K562 (cell line): ENCODE measurements at regions not wholly inside any gene's neighbourhood (a gene's known extent, or its start where the extent isn't known, plus 50 kb on each side); places are given as distances from the start of the nearest gene placed in this dataset.

ENCODE experiments used
- ATAC-seq: fragments of 200-7000 bp; cut with Tn5 transposase; 3 replicates; pipeline ENCODE4 v1.9.1; 2020; ENCODE audit warnings: moderate library complexity
- BruUV-seq: library from RNA; stranded (reverse); fragments of 400-500 nt; replicated peaks from 2 replicates; lab custom pipeline; 2021; lab: Mats Ljungman, UMichigan
- CTCF ChIA-PET: fragments of 300-600 bp; formaldehyde crosslinking; extraction: SDS; loops from one replicate; lab custom pipeline; 2021; ENCODE audit warnings: low intra/inter-chr PET ratio; lab: Yijun Ruan, JAX
- POLR2A ChIA-PET: fragments of 300-600, 350-650 bp; sonication (Branson Sonifier 250); formaldehyde crosslinking; extraction: SDS; loops from one replicate; lab custom pipeline; 2021; ENCODE audit warnings: antibody characterized with exemption, inconsistent platforms; lab: Yijun Ruan, JAX
- DNase-seq, 4 experiments: peaks; one replicate each; pipeline versions ENCODE4 v3.0.0 to v3.0.0-alpha.2; 2011 to 2018; ENCODE audit warnings: low spot score in 3 of 4, mixed read lengths in 3 of 4; ENCODE audit errors: extremely low read depth in 1 of 4
- FAIRE-seq: peaks from 2 replicates; lab custom pipeline; 2011; peaks lifted over from hg19 to GRCh38; lab: Jason Lieb, UNC
- H2AFZ ChIP-seq: 2 replicates; pipeline ENCODE4 v1.6.0; 2011; ENCODE audit warnings: low read depth, low read length, control low read depth, inconsistent platforms
- H3K27ac ChIP-seq: fragments of 200-600 bp; 3 replicates; pipeline ENCODE4 v1.8.0; 2011; ENCODE audit warnings: low read depth, mild to moderate bottlenecking, control low read depth, inconsistent platforms, low read length, moderate library complexity, mixed read lengths; ENCODE audit errors: extremely low read depth
- H3K27me3 ChIP-seq, 2 experiments: fragments of 300-600 bp in 1 of 2; 2 replicates in 1 of 2; 3 replicates in 1 of 2; pipeline versions ENCODE4 v1.6.0 to v1.8.0; 2011; ENCODE audit warnings: inconsistent platforms in 2 of 2, low read length in 2 of 2, mild to moderate bottlenecking in 1 of 2, mixed read lengths in 1 of 2, moderate library complexity in 1 of 2; ENCODE audit not compliant: control insufficient read depth in 2 of 2, insufficient read depth in 2 of 2
- H3K36me3 ChIP-seq: fragments of 300-600 bp; 3 replicates; pipeline ENCODE4 v1.8.0; 2011; ENCODE audit warnings: mild to moderate bottlenecking, low read length, inconsistent platforms; ENCODE audit not compliant: control insufficient read depth, insufficient read depth
- H3K4me1 ChIP-seq, 2 experiments: fragments of 200-600 bp in 1 of 2; replicated peaks in 1 of 2; 2 replicates in 1 of 2; 3 replicates in 1 of 2; pipeline versions ENCODE4 v1.5.1 to v1.8.0; 2011; ENCODE audit warnings: inconsistent platforms in 2 of 2, low read length in 2 of 2, mild to moderate bottlenecking in 1 of 2, mixed read lengths in 1 of 2, moderate library complexity in 1 of 2; ENCODE audit not compliant: control insufficient read depth in 2 of 2, insufficient read depth in 2 of 2
- H3K4me2 ChIP-seq: 2 replicates; pipeline ENCODE4 v1.6.1; 2011; ENCODE audit warnings: low read length, control low read depth, inconsistent platforms, mixed read lengths; ENCODE audit not compliant: insufficient read depth
- H3K4me3 ChIP-seq: fragments of 200-600 bp; sonication (generic), shearing (Covaris generic); 2 replicates; pipeline ENCODE4 v1.5.1; 2016; ENCODE audit warnings: control low read depth, inconsistent platforms
- H3K79me2 ChIP-seq: fragments of 200-600 bp; 3 replicates; pipeline ENCODE4 v1.8.0; 2011; ENCODE audit warnings: low read length, inconsistent platforms; ENCODE audit not compliant: control insufficient read depth, insufficient read depth
- H3K9ac ChIP-seq, 2 experiments: 2 replicates each; pipeline versions ENCODE4 v1.6.0 to v1.6.1; 2011; ENCODE audit warnings: low read depth in 2 of 2, low read length in 2 of 2, control low read depth in 1 of 2, inconsistent platforms in 1 of 2, mild to moderate bottlenecking in 1 of 2, mixed read lengths in 1 of 2; ENCODE audit not compliant: insufficient read depth in 1 of 2
- H3K9me1 ChIP-seq: one replicate; pipeline ENCODE4 v1.6.0; 2011; ENCODE audit warnings: inconsistent platforms, mild to moderate bottlenecking, low read length, moderate library complexity; ENCODE audit not compliant: control insufficient read depth, insufficient read depth
- H3K9me3 ChIP-seq: replicated peaks from 2 replicates; pipeline ENCODE4 v1.5.1; 2011; ENCODE audit warnings: low read depth, low read length, inconsistent platforms; ENCODE audit not compliant: control insufficient read depth, insufficient read depth
- H4K20me1 ChIP-seq: replicated peaks from 2 replicates; pipeline ENCODE4 v1.6.1; 2011; ENCODE audit warnings: low read length, inconsistent platforms, mixed read lengths; ENCODE audit not compliant: control insufficient read depth, insufficient read depth
- HMGXB4 ChIP-seq: sonication (generic); formaldehyde crosslinking; IDR thresholded peaks from 2 replicates; pipeline ENCODE4 v1.8.1; 2023; ENCODE audit warnings: mild to moderate bottlenecking, missing genetic modification reagents
- NCOA2 ChIP-seq, 2 experiments: fragments of 450-650 bp; IDR thresholded peaks; 2 replicates each; pipeline ENCODE4 v1.6.1; 2018; ENCODE audit warnings: mild to moderate bottlenecking in 2 of 2, moderate library complexity in 1 of 2; ENCODE audit not compliant: partially characterized antibody in 2 of 2
- ZNF175 ChIP-seq: fragments of 200-800 bp; sonication (Bioruptor generic); IDR thresholded peaks from 2 replicates; pipeline ENCODE4 v1.6.1; 2016; ENCODE audit warnings: low read depth, mild to moderate bottlenecking, missing genetic modification characterization, missing compliant biosample characterization
- WGBS: fragments of 100-300 bp; shearing (Covaris generic); methylation state at CpG from one replicate; pipeline ENCODE4 v1.1.6; 2016; ENCODE audit warnings: low coverage, mixed read lengths; ENCODE audit not compliant: insufficient coverage; ENCODE audit errors: missing lambda C conversion rate; 5-methylcytosine and 5-hydroxymethylcytosine counted together
- in situ Hi-C: fragments of 300-500 bp; cut with MboI; formaldehyde crosslinking; loops from 4 replicates; pipeline ENCODE4 v1.15.0; 2018; ENCODE audit warnings: inconsistent platforms, mixed read lengths
- intact Hi-C: fragments of 100-400 bp; cut with micrococcal nuclease; formaldehyde crosslinking; loops from 2 replicates; pipeline ENCODE4 v1.14.2; 2022
- TF ChIP-seq, protein P1 (sequence below): fragments of 450-650 bp; IDR thresholded peaks from 2 replicates; pipeline ENCODE4 v1.6.1; 2018; ENCODE audit not compliant: partially characterized antibody

GRCh38 chr1:25046194-25046532 lies 116.1 kb upstream of the RUNX3 start (continued):
- TF ChIP-seq NCOA2 (IDR thresholded peaks at IDR 0.05; ENCODE audit: partially characterized antibody in 2 of 2) (no peak), HMGXB4 (no peak)

DNA sequence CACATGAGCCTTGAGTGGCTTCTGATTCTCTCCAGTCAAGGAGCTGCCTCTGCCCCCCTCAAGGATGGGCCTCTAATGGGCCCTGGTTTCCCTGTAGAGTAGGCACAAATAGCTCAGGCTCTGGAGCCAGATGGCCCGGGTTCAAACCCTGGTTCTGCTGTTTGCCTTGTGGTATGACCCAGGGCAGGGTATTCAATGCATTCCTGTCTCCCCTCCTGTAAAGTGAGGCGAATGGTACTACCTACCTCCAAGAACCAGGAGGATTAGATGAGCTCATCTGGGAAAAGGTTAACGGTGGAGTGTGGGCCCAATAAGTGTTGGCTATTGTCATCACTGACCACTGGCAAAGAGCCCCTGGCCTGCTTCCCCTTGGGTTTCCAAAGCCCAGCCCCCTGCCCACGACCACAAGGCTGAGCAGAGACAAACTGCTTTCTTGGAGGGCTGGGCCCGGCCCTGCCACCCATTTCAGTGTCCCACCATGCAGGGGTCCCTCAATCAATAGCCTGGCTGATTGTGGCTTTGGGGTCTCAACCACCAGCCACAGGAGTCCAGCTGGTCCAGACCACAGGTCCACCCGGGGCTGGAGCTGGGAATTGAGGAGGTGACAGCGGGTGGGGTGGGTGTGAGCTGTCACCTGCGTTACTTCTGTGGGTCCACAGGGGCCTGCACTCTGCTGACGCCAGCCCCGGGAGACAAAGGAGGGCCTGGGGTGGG lies 115.6 kb upstream of the RUNX3 start:
- Histone ChIP-seq H3K27ac (no peak overlapping the region), H3K9ac (no peak overlapping the region; a peak in 1 of 4 replicates), H3K4me3 (no peak overlapping the region), H3K79me2 (no peaks in the 10 kb centered on the region), H4K20me1 (0 out of 2 replicates have a peak, but pooled peaks cover 3% of the 10 kb centered on the region), H3K9me1 (no peaks in the 10 kb centered on the region), H3K27me3 (peaks cover 14 to 75% of the 10 kb centered on the region in 2 experiments; a peak in 4 of 5 replicates), H3K36me3 (no peaks in the 10 kb centered on the region), H3K9me3 (no peaks in the 10 kb centered on the region), H3K4me1 (peaks cover 0 to 3% of the 10 kb centered on the region in 2 experiments; a peak in 1 of 5 replicates), H2AFZ (no peak overlapping the region), H3K4me2 (no peak overlapping the region)
- no TSS peak for BruUV-seq
- in situ Hi-C loops, result no loop called here
- ATAC-seq (no peak), DNase-seq (no peak), FAIRE-seq (no peak)
- POLR2A ChIA-PET, result interaction anchor here (0.6 to 1.4 kb wide), 4 partner anchors 34 to 154 kb away, joined by 3 to 4 read pairs (median 3); no protein-coding TSS in a partner anchor
- CTCF ChIA-PET, result no interaction called here
- no peak for TF ChIP-seq ZNF175 (CRISPR knock-in tag)
- TF ChIP-seq, protein P1, sequence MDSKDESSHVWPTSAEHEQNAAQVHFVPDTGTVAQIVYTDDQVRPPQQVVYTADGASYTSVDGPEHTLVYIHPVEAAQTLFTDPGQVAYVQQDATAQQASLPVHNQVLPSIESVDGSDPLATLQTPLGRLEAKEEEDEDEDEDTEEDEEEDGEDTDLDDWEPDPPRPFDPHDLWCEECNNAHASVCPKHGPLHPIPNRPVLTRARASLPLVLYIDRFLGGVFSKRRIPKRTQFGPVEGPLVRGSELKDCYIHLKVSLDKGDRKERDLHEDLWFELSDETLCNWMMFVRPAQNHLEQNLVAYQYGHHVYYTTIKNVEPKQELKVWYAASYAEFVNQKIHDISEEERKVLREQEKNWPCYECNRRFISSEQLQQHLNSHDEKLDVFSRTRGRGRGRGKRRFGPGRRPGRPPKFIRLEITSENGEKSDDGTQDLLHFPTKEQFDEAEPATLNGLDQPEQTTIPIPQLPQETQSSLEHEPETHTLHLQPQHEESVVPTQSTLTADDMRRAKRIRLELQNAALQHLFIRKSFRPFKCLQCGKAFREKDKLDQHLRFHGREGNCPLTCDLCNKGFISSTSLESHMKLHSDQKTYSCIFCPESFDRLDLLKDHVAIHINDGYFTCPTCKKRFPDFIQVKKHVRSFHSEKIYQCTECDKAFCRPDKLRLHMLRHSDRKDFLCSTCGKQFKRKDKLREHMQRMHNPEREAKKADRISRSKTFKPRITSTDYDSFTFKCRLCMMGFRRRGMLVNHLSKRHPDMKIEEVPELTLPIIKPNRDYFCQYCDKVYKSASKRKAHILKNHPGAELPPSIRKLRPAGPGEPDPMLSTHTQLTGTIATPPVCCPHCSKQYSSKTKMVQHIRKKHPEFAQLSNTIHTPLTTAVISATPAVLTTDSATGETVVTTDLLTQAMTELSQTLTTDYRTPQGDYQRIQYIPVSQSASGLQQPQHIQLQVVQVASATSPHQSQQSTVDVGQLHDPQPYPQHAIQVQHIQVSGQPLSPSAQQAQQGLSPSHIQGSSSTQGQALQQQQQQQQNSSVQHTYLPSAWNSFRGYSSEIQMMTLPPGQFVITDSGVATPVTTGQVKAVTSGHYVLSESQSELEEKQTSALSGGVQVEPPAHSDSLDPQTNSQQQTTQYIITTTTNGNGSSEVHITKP, result peak; percentile 56
- WGBS, result 7% methylated on average over 10 of the region's 10 CpGs
- intact Hi-C loops, result no loop called here
